ENCODE measurements at regions not wholly inside any gene's neighbourhood (a gene's known extent, or its start where the extent isn't known, plus 50 kb on each side); places are given as distances from the start of the nearest gene placed in this dataset.
"Not testable (repeated sequence)": the region's sequence is repeated elsewhere in the genome, so short reads cannot be mapped to it uniquely, and the experiment has no call there.

- DNase-seq = no peak
These were observed 76.8 kb upstream of the RTL6 start for GRCh38 chr22:44574640-44575380.

- no peak for DNase-seq
These were observed 76.1 kb upstream of the RTL6 start for GRCh38 chr22:44574057-44574639.

- no peak for DNase-seq
These were observed 75.4 kb upstream of the RTL6 start for GRCh38 chr22:44573451-44573850.

GRCh38 chr22:44572414-44573207 lies 74.6 kb upstream of the RTL6 start:
- DNase-seq = no peak

- DNase-seq = no peak
These were observed 73.8 kb upstream of the RTL6 start for GRCh38 chr22:44571566-44572413.

- DNase-seq = no peak
These were observed 72.7 kb upstream of the RTL6 start for GRCh38 chr22:44570476-44571445.

- no peak for DNase-seq
These were observed 71.5 kb upstream of the RTL6 start for GRCh38 chr22:44569561-44569991.

- DNase-seq = no peak
These were observed 69.9 kb upstream of the RTL6 start for GRCh38 chr22:44567846-44568493.

- not testable (repeated sequence) for DNase-seq
These were observed 69.4 kb upstream of the RTL6 start for GRCh38 chr22:44567378-44567841.

GRCh38 chr22:44566911-44567310 lies 68.9 kb upstream of the RTL6 start:
- DNase-seq = no peak

GRCh38 chr22:44562651-44563050 lies 64.6 kb upstream of the RTL6 start:
- DNase-seq = not testable (repeated sequence)

GRCh38 chr22:44561139-44561840 lies 63.3 kb upstream of the RTL6 start:
- DNase-seq = no peak

- not testable (repeated sequence) for DNase-seq
These were observed 60.6 kb upstream of the RTL6 start for GRCh38 chr22:44558671-44559070.

- DNase-seq = not testable (repeated sequence)
These were observed 59.8 kb upstream of the RTL6 start for GRCh38 chr22:44557872-44558271.

GRCh38 chr22:44557064-44557748 lies 59.2 kb upstream of the RTL6 start:
- no peak for DNase-seq

GRCh38 chr22:44555597-44555996 lies 57.6 kb upstream of the RTL6 start:
- DNase-seq = no peak

- DNase-seq = no peak
These were observed 57.0 kb upstream of the RTL6 start for GRCh38 chr22:44555046-44555445.

GRCh38 chr22:44554411-44554810 lies 56.4 kb upstream of the RTL6 start:
- no peak for DNase-seq

- no peak for DNase-seq
These were observed 52.9 kb upstream of the RTL6 start for GRCh38 chr22:44550711-44551491.
